OCI-LY7 (cell line): ENCODE measurements at regions not wholly inside any gene's neighbourhood (a gene's known extent, or its start where the extent isn't known, plus 50 kb on each side); places are given as distances from the start of the nearest gene placed in this dataset.
A peak's percentile ranks its signal among the peaks of the same experiment; 100 is the strongest.

Experiments
- BruUV-seq: library from RNA; stranded (reverse); fragments of 400-500 nt; replicated peaks from 2 replicates; lab custom pipeline; 2021; lab: Mats Ljungman, UMichigan
- CTCF ChIA-PET: fragments of 300-600 bp; sonication (Branson Sonifier 250); formaldehyde crosslinking; loops from one replicate; lab custom pipeline; 2022; ENCODE audit warnings: antibody characterized with exemption; ENCODE audit not compliant: unreplicated experiment; lab: Charles Lee
- POLR2A ChIA-PET: fragments of 300-600 bp; sonication (Branson Sonifier 250); formaldehyde crosslinking; loops from one replicate; lab custom pipeline; 2022; ENCODE audit warnings: antibody characterized with exemption; lab: Charles Lee
- DNase-seq: peaks from one replicate; pipeline ENCODE4 v3.0.0-alpha.2; 2015; ENCODE audit warnings: low spot score
- H2AFZ ChIP-seq: fragments of 200-600 bp; sonication (generic), shearing (Covaris generic); 2 replicates; pipeline ENCODE4 v1.6.1; 2014; ENCODE audit warnings: mild to moderate bottlenecking, antibody characterized with exemption, low read length, moderate library complexity
- H3K27ac ChIP-seq: fragments of 200-600 bp; sonication (generic); 2 replicates; pipeline ENCODE4 v1.5.1; 2014; ENCODE audit warnings: mixed run types, low read depth, mild to moderate bottlenecking, moderate library complexity, low read length, inconsistent platforms; ENCODE audit not compliant: poor library complexity, severe bottlenecking
- H3K36me3 ChIP-seq: fragments of 200-600 bp; sonication (generic); 2 replicates; pipeline ENCODE4 v1.6.1; 2014; ENCODE audit warnings: mild to moderate bottlenecking, antibody characterized with exemption, low read length, moderate library complexity, mixed read lengths; ENCODE audit not compliant: insufficient read depth
- H3K4me1 ChIP-seq: fragments of 200-600 bp; sonication (generic); 2 replicates; pipeline ENCODE4 v1.5.1; 2014; ENCODE audit warnings: mild to moderate bottlenecking, low read length; ENCODE audit not compliant: insufficient read depth, poor library complexity, severe bottlenecking
- H3K4me2 ChIP-seq: fragments of 200-600 bp; sonication (generic); 2 replicates; pipeline ENCODE4 v1.6.1; 2014; ENCODE audit warnings: mild to moderate bottlenecking, low read length
- H3K4me3 ChIP-seq: fragments of 200-600 bp; sonication (generic); 2 replicates; pipeline ENCODE4 v1.5.1; 2014; ENCODE audit warnings: mild to moderate bottlenecking, low read depth, low read length; ENCODE audit not compliant: poor library complexity, severe bottlenecking
- H3K79me2 ChIP-seq: fragments of 200-600 bp; sonication (generic); 2 replicates; pipeline ENCODE4 v1.6.1; 2016; ENCODE audit warnings: low read depth, mild to moderate bottlenecking, low read length, moderate library complexity, mixed read lengths; ENCODE audit not compliant: insufficient read depth
- H3K9me2 ChIP-seq: fragments of 200-600 bp; sonication (generic); 2 replicates; pipeline ENCODE4 v1.6.1; 2016; ENCODE audit warnings: mild to moderate bottlenecking, low read length, mixed read lengths; ENCODE audit not compliant: insufficient read depth
- H3K9me3 ChIP-seq: fragments of 200-600 bp; sonication (generic); 2 replicates; pipeline ENCODE4 v1.6.1; 2014; ENCODE audit warnings: mild to moderate bottlenecking, mixed run types, low read length, mixed read lengths
- H4K20me1 ChIP-seq: fragments of 200-600 bp; sonication (generic); 2 replicates; pipeline ENCODE4 v1.6.1; 2014; ENCODE audit warnings: mild to moderate bottlenecking, antibody characterized with exemption, low read length, moderate library complexity, mixed read lengths; ENCODE audit not compliant: insufficient read depth
- CTCF ChIP-seq: fragments of 200-600 bp; sonication (generic); conservative IDR thresholded peaks from 2 replicates; pipeline ENCODE4 v1.5.1; 2014; ENCODE audit warnings: mild to moderate bottlenecking, antibody characterized with exemption, low read length, moderate library complexity, mixed read lengths
- EZH2phosphoT487 ChIP-seq: fragments of 200-600 bp; sonication (generic); IDR thresholded peaks from 2 replicates; pipeline ENCODE4 v1.6.1; 2018; ENCODE audit warnings: low read depth, borderline replicate concordance, mild to moderate bottlenecking, mixed run types, antibody characterized with exemption, low read length, moderate library complexity, mixed read lengths
- intact Hi-C: fragments of 100-400 bp; cut with micrococcal nuclease; formaldehyde crosslinking; loops from one replicate; pipeline ENCODE4 v1.10.0; 2022; ENCODE audit not compliant: unreplicated experiment

- Histone ChIP-seq H4K20me1 (no peaks in the 10 kb centered on the region), H3K36me3 (peaks cover 98% of the 10 kb centered on the region), H3K9me2 (no peaks in the 10 kb centered on the region), H2AFZ (no peak overlapping the region), H3K4me3 (no peak overlapping the region), H3K27ac (peak overlapping the region; percentile 65), H3K4me2 (peak overlapping the region; percentile 25; the same call in 1 of the 2 replicates), H3K4me1 (peaks cover 59% of the 10 kb centered on the region), H3K9me3 (peaks cover 7% of the 10 kb centered on the region; the same call in 1 of the 2 replicates), H3K79me2 (peaks cover 77% of the 10 kb centered on the region)
- intact Hi-C loops: no loop called here
- TF ChIP-seq CTCF (no peak), EZH2phosphoT487 (no peak)
- DNase-seq: no peak
- CTCF ChIA-PET: no interaction called here
- BruUV-seq: TSS peak; percentile 29
- POLR2A ChIA-PET: interaction anchor here (0.6 to 7.0 kb wide), 9 partner anchors 9 to 54 kb away, joined by 3 to 60 read pairs (median 3); no protein-coding TSS in a partner anchor
Observed at GRCh38 chr2:47708801-47709499, 74.0 kb upstream of the MSH6 start.

GRCh38 chr2:47704287-47704686, 78.7 kb upstream of the MSH6 start:
- no peak overlapping the region for H3K4me2 ChIP-seq
- BruUV-seq: no TSS peak
- H3K9me3 ChIP-seq: no peaks in the 10 kb centered on the region
- no peaks in the 10 kb centered on the region for H4K20me1 ChIP-seq
- no peaks in the 10 kb centered on the region for H3K9me2 ChIP-seq
- H3K27ac ChIP-seq: no peak overlapping the region
- H2AFZ ChIP-seq: no peak overlapping the region
- peaks cover 98% of the 10 kb centered on the region for H3K36me3 ChIP-seq
- ChIA-PET CTCF (no interaction called here), POLR2A (interaction anchor here (0.6 to 7.0 kb wide), 10 partner anchors 9 to 198 kb away, joined by 3 to 60 read pairs (median 3); no protein-coding TSS in a partner anchor)
- H3K4me3 ChIP-seq: no peak overlapping the region
- H3K79me2 ChIP-seq: peaks cover 99% of the 10 kb centered on the region
- peaks cover 90% of the 10 kb centered on the region for H3K4me1 ChIP-seq
- DNase-seq: no peak
- TF ChIP-seq EZH2phosphoT487 (no peak), CTCF (no peak)
- intact Hi-C loops: no loop called here
